K562 (cell line): ENCODE measurements at regions not wholly inside any gene's neighbourhood (a gene's known extent, or its start where the extent isn't known, plus 50 kb on each side); places are given as distances from the start of the nearest gene placed in this dataset.

Experiments used
- ATAC-seq: fragments of 200-7000 bp; cut with Tn5 transposase; 3 replicates; pipeline ENCODE4 v1.9.1; 2020; ENCODE audit warnings: moderate library complexity
- BruUV-seq: library from RNA; stranded (reverse); fragments of 400-500 nt; replicated peaks from 2 replicates; lab custom pipeline; 2021; lab: Mats Ljungman, UMichigan
- CTCF ChIA-PET: fragments of 300-600 bp; formaldehyde crosslinking; extraction: SDS; loops from one replicate; lab custom pipeline; 2021; ENCODE audit warnings: low intra/inter-chr PET ratio; lab: Yijun Ruan, JAX
- POLR2A ChIA-PET: fragments of 300-600, 350-650 bp; sonication (Branson Sonifier 250); formaldehyde crosslinking; extraction: SDS; loops from one replicate; lab custom pipeline; 2021; ENCODE audit warnings: antibody characterized with exemption, inconsistent platforms; lab: Yijun Ruan, JAX
- DNase-seq, 4 experiments: peaks; one replicate each; pipeline versions ENCODE4 v3.0.0 to v3.0.0-alpha.2; 2011 to 2018; ENCODE audit warnings: low spot score in 3 of 4, mixed read lengths in 3 of 4; ENCODE audit errors: extremely low read depth in 1 of 4
- FAIRE-seq: peaks from 2 replicates; lab custom pipeline; 2011; peaks lifted over from hg19 to GRCh38; lab: Jason Lieb, UNC
- H2AFZ ChIP-seq: 2 replicates; pipeline ENCODE4 v1.6.0; 2011; ENCODE audit warnings: low read depth, low read length, control low read depth, inconsistent platforms
- H3K27ac ChIP-seq: fragments of 200-600 bp; 3 replicates; pipeline ENCODE4 v1.8.0; 2011; ENCODE audit warnings: low read depth, mild to moderate bottlenecking, control low read depth, inconsistent platforms, low read length, moderate library complexity, mixed read lengths; ENCODE audit errors: extremely low read depth
- H3K27me3 ChIP-seq, 2 experiments: fragments of 300-600 bp in 1 of 2; 2 replicates in 1 of 2; 3 replicates in 1 of 2; pipeline versions ENCODE4 v1.6.0 to v1.8.0; 2011; ENCODE audit warnings: inconsistent platforms in 2 of 2, low read length in 2 of 2, mild to moderate bottlenecking in 1 of 2, mixed read lengths in 1 of 2, moderate library complexity in 1 of 2; ENCODE audit not compliant: control insufficient read depth in 2 of 2, insufficient read depth in 2 of 2
- H3K36me3 ChIP-seq: fragments of 300-600 bp; 3 replicates; pipeline ENCODE4 v1.8.0; 2011; ENCODE audit warnings: mild to moderate bottlenecking, low read length, inconsistent platforms; ENCODE audit not compliant: control insufficient read depth, insufficient read depth
- H3K4me1 ChIP-seq, 2 experiments: fragments of 200-600 bp in 1 of 2; replicated peaks in 1 of 2; 2 replicates in 1 of 2; 3 replicates in 1 of 2; pipeline versions ENCODE4 v1.5.1 to v1.8.0; 2011; ENCODE audit warnings: inconsistent platforms in 2 of 2, low read length in 2 of 2, mild to moderate bottlenecking in 1 of 2, mixed read lengths in 1 of 2, moderate library complexity in 1 of 2; ENCODE audit not compliant: control insufficient read depth in 2 of 2, insufficient read depth in 2 of 2
- H3K4me2 ChIP-seq: 2 replicates; pipeline ENCODE4 v1.6.1; 2011; ENCODE audit warnings: low read length, control low read depth, inconsistent platforms, mixed read lengths; ENCODE audit not compliant: insufficient read depth
- H3K4me3 ChIP-seq: fragments of 200-600 bp; sonication (generic), shearing (Covaris generic); 2 replicates; pipeline ENCODE4 v1.5.1; 2016; ENCODE audit warnings: control low read depth, inconsistent platforms
- H3K79me2 ChIP-seq: fragments of 200-600 bp; 3 replicates; pipeline ENCODE4 v1.8.0; 2011; ENCODE audit warnings: low read length, inconsistent platforms; ENCODE audit not compliant: control insufficient read depth, insufficient read depth
- H3K9ac ChIP-seq, 2 experiments: 2 replicates each; pipeline versions ENCODE4 v1.6.0 to v1.6.1; 2011; ENCODE audit warnings: low read depth in 2 of 2, low read length in 2 of 2, control low read depth in 1 of 2, inconsistent platforms in 1 of 2, mild to moderate bottlenecking in 1 of 2, mixed read lengths in 1 of 2; ENCODE audit not compliant: insufficient read depth in 1 of 2
- H3K9me1 ChIP-seq: one replicate; pipeline ENCODE4 v1.6.0; 2011; ENCODE audit warnings: inconsistent platforms, mild to moderate bottlenecking, low read length, moderate library complexity; ENCODE audit not compliant: control insufficient read depth, insufficient read depth
- H3K9me3 ChIP-seq: replicated peaks from 2 replicates; pipeline ENCODE4 v1.5.1; 2011; ENCODE audit warnings: low read depth, low read length, inconsistent platforms; ENCODE audit not compliant: control insufficient read depth, insufficient read depth
- H4K20me1 ChIP-seq: replicated peaks from 2 replicates; pipeline ENCODE4 v1.6.1; 2011; ENCODE audit warnings: low read length, inconsistent platforms, mixed read lengths; ENCODE audit not compliant: control insufficient read depth, insufficient read depth
- NCOA2 ChIP-seq, 2 experiments: fragments of 450-650 bp; IDR thresholded peaks; 2 replicates each; pipeline ENCODE4 v1.6.1; 2018; ENCODE audit warnings: mild to moderate bottlenecking in 2 of 2, moderate library complexity in 1 of 2; ENCODE audit not compliant: partially characterized antibody in 2 of 2
- NUFIP1 ChIP-seq: fragments of 450-650 bp; IDR thresholded peaks from 2 replicates; pipeline ENCODE4 v1.6.1; 2018; ENCODE audit not compliant: partially characterized antibody
- RBM39 ChIP-seq: fragments of 200-400 bp; formaldehyde crosslinking; optimal IDR thresholded peaks from 2 replicates; pipeline ENCODE3; 2018; ENCODE audit warnings: low read depth, low read length
- SOX6 ChIP-seq: fragments of 450-650 bp; IDR thresholded peaks from 2 replicates; pipeline ENCODE4 v1.6.1; 2014; ENCODE audit warnings: mild to moderate bottlenecking
- XRCC3 ChIP-seq: fragments of 450-650 bp; IDR thresholded peaks from 2 replicates; pipeline ENCODE4 v1.6.1; 2017; ENCODE audit warnings: mild to moderate bottlenecking, moderate library complexity
- XRCC4 ChIP-seq: IDR thresholded peaks from one replicate; pipeline ENCODE4 v1.6.1; 2011; ENCODE audit not compliant: insufficient read depth, insufficient read length; ENCODE audit errors: extremely low read depth
- in situ Hi-C: fragments of 300-500 bp; cut with MboI; formaldehyde crosslinking; loops from 4 replicates; pipeline ENCODE4 v1.15.0; 2018; ENCODE audit warnings: inconsistent platforms, mixed read lengths
- intact Hi-C: fragments of 100-400 bp; cut with micrococcal nuclease; formaldehyde crosslinking; loops from 2 replicates; pipeline ENCODE4 v1.14.2; 2022
- TF ChIP-seq, protein P1 (sequence below): IDR thresholded peaks from 3 replicates; pipeline ENCODE4 v1.6.1; 2011; ENCODE audit warnings: borderline replicate concordance, mild to moderate bottlenecking, moderate library complexity; ENCODE audit not compliant: insufficient read length; ENCODE audit errors: extremely low read depth

DNA sequence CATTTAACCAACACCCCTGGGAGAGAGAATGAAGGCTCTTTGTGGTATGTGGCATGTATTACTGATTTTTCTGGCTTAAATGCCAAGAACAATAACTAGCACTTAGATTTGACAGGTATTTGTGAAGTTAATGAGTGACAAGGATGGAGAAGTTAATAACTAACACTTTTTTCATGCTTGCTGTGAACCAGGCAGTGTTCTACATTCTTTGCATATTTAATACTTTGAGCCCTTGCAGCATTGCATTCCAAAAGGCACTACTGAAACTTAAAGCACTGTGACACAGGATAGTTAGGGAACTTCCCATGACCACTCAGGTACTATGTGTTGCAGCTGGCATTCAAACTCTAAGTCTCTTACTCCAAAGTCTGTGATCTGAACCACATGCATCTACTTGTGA, 650.6 kb downstream of the ZPLD1 start:
- no peak for FAIRE-seq

More for the DNA sequence above, 650.6 kb downstream of the ZPLD1 start:
- H3K9me3 ChIP-seq: no peaks in the 10 kb centered on the region
- POLR2A ChIA-PET: no interaction called here
- H2AFZ ChIP-seq: no peak overlapping the region
- in situ Hi-C loops: no loop called here
- ATAC-seq: no peak
- H3K27me3 ChIP-seq: no peaks in the 10 kb centered on the region
- H3K4me1 ChIP-seq: no peaks in the 10 kb centered on the region
- H3K79me2 ChIP-seq: no peaks in the 10 kb centered on the region
- no peaks in the 10 kb centered on the region for H4K20me1 ChIP-seq
- H3K4me2 ChIP-seq: no peak overlapping the region
- no peak overlapping the region for H3K9ac ChIP-seq
- CTCF ChIA-PET: no interaction called here
- H3K36me3 ChIP-seq: no peaks in the 10 kb centered on the region
- no peak for DNase-seq
- H3K27ac ChIP-seq: no peak overlapping the region
- intact Hi-C loops: no loop called here
- no peak overlapping the region for H3K4me3 ChIP-seq
- no peaks in the 10 kb centered on the region for H3K9me1 ChIP-seq
- TF ChIP-seq SOX6 (no peak), RBM39 (no peak), NUFIP1 (no peak), XRCC4 (no peak), NCOA2 (IDR thresholded peaks at IDR 0.05; ENCODE audit: partially characterized antibody in 2 of 2) (no peak), XRCC3 (no peak)
- TF ChIP-seq, protein P1, sequence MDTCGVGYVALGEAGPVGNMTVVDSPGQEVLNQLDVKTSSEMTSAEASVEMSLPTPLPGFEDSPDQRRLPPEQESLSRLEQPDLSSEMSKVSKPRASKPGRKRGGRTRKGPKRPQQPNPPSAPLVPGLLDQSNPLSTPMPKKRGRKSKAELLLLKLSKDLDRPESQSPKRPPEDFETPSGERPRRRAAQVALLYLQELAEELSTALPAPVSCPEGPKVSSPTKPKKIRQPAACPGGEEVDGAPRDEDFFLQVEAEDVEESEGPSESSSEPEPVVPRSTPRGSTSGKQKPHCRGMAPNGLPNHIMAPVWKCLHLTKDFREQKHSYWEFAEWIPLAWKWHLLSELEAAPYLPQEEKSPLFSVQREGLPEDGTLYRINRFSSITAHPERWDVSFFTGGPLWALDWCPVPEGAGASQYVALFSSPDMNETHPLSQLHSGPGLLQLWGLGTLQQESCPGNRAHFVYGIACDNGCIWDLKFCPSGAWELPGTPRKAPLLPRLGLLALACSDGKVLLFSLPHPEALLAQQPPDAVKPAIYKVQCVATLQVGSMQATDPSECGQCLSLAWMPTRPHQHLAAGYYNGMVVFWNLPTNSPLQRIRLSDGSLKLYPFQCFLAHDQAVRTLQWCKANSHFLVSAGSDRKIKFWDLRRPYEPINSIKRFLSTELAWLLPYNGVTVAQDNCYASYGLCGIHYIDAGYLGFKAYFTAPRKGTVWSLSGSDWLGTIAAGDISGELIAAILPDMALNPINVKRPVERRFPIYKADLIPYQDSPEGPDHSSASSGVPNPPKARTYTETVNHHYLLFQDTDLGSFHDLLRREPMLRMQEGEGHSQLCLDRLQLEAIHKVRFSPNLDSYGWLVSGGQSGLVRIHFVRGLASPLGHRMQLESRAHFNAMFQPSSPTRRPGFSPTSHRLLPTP: no peak
- TF ChIP-seq, all 486 proteins: peak for 0
- BruUV-seq: no TSS peak
